ENCODE measurements at regions not wholly inside any gene's neighbourhood (a gene's known extent, or its start where the extent isn't known, plus 50 kb on each side); places are given as distances from the start of the nearest gene placed in this dataset.

DNA sequence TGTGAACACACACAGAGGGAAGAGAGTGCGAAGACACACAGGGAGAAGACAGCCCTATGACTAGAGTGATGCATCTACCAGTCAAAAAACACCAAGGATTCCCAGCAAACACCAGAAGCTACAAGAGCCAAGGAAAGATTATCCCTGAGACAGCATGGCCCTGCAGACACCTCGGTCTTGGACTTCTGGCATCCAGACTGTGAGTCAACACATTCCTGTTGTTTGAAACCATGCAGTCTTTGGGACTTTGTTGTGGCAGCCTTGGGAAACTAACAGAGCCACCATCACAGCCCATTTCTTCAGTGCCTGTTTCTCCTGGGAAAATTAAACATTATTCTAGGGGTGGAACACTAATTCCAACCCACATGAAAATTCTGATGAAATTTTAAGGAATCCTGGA lies 220.6 kb downstream of the GXYLT1 start:
- DNase-seq, result no peak

DNA sequence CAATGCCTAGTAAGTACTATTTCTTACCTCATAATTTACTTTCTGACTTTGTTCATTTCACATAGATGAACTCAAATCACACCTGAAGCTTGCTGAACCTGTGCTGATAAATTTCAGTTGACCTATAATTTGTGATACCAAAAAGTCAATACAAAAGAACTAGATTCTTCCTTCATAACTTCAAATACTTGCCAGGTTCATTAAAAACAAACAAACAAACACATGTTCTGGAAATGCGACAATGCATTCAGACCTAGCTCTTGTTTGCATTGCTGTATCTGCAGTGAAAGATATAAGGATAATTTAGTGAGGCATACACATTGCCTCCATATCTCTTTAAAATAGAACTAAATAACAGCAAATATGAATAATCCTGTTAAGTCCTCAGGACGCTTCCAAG lies 221.3 kb downstream of the GXYLT1 start:
- no peak for DNase-seq

DNA sequence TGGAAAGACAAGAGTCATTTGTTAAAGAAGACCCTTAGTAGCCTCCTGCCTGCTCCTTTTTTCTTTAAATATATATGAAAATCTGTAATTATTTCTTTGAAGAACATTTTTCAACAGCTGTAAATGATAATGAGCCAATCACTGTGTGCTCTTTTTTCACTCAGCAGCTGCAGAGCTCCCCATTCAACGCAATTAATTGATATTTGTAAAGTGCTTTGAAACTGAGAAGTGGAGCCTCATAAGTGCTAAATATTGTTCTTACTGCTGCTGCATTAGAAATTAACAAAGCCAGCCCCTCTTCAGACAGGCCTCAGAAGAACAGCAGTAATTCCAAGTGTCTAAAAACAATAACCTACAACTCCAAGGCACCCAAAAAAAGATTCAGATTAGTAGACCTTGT lies 224.3 kb downstream of the GXYLT1 start:
- peak; percentile 86 for DNase-seq

DNA sequence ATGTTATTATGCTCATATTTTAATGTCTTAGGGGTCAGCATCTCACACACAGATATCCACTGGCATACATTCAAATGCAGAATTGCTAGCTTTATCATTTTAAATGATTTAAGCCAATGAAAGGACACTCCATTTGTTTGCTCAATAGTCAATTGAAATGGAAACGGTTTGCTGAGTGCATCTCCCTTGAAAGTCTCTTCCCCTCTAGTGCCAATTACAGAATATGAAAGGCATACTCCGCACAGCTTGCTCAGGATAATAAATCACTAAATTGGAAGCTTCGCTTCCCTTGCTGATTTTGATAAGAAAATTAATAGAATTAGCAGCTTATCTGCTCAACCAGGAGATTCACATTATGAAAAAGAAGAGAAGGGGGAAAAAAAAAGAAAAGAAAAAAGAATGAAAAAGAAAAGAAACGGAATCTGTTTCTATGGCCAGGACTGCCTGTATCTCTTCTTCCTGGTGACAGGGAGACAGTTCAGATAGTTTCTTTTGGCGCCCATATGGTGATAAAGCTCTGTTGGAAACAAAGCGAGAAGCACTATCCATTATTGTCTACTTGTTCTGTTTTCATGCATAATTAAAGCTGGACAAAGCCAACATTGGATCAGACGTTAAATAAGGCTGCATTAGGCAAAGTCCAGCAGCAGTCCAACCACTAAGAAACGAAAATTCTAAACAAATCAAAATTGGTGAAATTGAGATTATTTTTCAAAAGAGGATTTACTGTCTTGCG lies 225.0 kb downstream of the GXYLT1 start:
- DNase-seq, result peak; percentile 86

DNA sequence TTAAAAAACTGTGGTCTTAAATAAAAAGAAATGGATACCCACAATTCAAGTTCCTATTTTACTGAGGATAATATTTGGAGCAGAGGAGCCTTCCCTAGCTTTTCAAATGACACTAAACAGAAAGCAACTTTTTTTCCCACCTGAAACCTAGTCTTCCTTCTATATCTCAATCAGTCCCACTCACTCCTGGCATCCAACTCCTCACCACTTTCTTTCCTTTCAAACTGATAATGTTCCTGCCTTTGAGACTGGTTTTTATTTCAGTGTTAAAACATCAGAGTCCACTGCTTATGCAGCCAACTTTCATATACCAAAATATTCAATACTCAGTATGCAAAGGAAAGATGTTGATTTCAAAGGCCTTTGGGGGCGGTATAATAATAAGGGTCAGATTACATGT lies 225.6 kb downstream of the GXYLT1 start:
- DNase-seq, result peak; percentile 82

DNA sequence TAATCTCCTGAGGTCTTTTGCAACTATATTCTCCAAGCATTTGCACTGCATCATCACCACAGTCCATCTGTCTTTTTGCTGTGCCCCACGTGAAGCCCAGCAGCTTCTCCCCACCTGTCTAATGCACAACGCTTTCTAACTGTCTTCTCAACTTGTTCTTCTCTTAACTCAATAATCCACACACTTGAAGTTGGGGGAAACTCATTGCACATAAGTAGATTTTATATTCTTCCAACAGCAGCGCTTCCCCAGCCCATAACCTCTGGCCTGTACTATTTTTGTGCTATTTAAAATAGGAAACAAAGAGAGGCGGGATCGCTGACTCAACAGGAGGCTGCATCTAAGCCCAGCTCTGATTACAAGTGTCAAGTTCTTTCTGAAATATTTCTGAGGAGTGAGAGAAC lies 226.7 kb downstream of the GXYLT1 start:
- DNase-seq, result peak; percentile 51

DNA sequence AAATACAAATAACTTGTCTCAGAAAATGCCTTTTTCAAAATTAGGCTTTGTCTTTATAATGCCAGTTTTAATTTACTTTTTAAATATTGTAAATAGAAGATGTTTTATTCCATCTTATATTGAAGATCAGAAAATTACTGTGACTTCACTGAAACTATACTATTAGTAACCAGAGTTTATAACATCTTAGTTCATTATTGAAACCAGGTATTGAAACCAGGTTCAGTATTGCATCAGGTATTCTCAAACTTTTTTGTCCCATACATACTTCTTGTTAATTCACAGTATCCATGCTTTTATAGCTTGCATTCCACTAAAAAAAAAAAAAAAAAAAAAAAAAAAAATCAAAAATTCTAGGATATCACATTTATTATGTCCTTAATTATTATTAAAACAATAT lies 227.5 kb downstream of the GXYLT1 start:
- no peak for DNase-seq

DNA sequence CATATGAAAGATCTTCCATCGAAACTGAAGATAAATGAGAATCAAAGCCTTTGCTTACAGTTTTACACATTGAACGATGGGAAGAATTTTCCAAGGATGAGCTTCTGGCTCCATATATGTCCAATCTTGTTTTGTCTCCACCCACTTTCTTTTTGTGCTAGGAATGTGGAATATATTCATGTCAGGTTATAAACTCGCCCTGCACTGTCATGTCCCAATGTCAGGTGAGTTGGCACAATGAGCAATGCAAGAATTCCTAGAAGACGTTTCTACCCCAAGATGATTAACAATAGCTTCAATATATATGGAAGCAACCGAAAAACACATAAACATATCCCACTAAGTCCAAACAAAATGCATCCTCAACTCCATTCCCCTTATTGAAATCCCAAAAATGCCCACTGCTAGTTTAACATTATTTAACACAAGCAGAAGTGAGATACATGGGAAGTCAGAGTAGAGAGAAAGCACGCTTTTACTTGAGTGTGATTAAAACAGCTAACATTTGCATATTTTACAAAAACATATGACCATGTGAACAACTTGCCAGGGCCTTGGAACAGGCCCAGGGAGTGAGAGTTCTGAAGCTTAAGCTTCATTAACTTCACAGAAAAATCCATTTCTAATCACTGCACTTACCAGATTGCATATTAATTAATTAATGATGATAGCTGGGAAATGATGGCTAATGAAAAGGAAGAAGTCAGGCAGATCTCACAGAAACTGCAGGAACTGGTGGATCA lies 233.9 kb downstream of the GXYLT1 start:
- DNase-seq, result no peak

DNA sequence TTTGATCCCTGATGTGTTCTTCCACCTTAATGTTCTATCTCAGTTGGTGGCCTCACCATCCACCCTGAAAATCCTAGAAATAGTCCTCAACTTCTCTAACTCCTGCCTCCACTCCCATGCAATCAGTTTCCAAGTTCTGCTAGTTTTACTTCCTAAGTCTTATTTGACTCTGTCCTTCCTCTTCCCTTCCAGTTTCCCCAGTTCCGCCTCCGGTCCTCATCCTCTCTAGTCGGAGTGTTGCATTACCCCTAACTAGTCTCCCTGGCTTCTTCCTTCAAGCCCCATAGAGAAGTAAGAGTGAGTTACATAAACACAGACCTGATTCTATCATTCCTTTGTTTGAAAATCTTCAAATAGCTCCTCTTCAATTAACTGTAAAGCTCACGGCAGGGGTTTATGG lies 236.5 kb downstream of the GXYLT1 start:
- no peak for DNase-seq

DNA sequence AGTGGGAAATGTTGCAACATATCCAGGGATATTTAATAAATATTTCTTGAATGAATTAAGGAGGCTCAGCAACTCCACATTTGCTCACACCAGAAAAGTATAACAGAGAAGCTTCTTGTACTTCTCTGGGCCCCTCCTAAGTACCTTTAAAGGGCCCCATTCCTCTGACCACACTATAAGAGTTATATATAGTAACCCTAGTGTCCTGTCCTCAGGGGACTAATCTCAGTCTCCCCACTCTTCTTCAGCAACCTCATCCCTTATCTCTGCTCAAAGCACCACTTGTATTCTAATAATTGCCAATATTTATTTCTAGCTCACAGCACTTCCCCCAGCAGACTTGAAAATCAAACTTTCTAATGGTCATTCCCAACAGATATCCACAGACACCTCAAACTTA lies 237.1 kb downstream of the GXYLT1 start:
- DNase-seq, result no peak

DNA sequence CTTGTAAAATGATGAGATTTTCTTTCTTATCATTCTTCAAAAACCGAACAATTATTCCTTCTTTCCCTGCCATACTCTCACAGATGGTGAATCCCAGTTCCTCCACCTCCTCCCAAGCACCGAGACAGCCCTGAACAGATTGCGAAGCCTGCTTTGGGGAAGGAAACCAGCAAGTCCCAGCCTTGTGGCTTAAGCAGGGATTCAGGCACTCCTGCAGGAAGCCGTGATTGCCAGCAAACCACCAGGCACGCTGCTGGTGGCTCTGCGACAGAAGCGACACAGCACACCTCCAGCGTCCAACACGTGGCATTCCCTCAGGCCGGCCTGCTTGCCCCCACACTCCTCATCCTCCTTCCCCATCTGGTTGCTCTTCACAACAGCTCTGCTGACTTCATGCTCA lies 237.7 kb downstream of the GXYLT1 start:
- no peak for DNase-seq

DNA sequence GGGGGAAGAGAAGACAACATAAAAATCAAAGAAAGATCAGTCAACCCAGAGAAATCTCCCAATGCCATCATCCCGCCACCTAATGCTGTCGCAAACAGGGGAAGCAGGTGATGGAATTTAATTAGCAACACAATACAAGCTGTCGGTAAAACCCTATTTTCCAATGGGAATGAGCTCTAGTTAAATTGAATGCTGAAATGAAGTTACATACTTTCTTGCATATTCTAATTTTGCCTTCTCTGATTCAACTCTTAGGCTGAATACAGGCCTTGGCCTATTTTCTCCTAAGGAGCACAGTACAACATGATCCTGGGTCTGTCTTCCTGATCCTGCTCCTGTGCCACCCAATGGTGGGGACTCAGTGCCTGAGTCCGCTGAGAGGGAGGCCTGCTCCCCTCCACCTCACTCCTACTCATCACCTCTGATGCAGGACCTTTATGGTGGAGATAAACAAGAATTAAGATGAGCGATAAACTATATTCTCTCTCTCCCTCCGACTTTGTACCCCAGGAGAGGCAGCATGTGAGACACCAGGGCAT lies 238.8 kb downstream of the GXYLT1 start:
- DNase-seq, result no peak

DNA sequence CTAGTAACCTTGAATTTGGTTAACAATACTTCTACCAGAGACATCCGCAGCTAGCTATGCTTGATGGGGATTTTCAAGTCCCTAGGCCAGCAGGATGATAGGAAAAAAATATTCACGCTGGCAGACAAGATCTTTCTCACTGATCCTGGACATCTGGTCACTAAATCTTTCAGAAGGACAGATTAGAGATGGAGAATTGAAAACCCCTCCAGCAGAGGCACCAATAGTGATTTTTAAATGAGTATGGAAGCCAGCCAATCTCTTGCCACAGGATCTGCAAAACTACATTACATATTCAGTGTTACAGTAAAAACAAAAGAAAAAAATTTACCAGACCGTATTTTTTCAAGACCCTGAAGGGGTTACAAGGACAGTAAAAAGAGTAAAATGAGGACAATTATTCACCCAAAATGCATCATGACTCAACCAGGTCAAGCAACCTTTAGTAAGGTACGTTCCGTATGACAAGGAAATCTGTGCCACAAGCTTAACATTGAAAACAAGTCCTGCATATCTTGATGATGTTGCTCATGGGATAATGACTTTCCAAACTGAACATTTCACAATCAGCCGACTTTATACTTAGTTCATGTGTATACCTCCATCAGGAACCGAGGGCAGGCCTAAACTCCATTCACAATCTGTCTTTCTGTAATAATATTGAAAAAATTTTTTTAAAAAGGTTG lies 239.5 kb downstream of the GXYLT1 start:
- no peak for DNase-seq

DNA sequence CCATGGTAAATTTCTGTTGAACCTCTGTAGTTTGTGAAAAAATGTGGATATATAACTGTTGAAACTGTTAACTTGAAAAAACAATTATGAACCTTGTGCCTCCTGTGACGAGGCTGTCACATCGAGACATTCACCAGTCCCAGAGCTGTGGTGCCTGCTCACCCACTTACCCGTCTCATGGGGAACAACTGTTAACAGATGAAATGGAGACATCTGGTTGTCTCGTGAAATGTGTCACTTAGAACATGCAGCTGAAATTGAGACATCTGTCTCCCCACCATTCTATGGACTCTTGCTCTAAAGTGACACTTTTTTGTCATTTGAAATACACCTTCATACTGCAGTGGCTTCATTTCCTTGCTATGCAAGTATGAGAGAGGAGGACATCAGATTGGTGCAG lies 240.6 kb downstream of the GXYLT1 start:
- no peak for DNase-seq

DNA sequence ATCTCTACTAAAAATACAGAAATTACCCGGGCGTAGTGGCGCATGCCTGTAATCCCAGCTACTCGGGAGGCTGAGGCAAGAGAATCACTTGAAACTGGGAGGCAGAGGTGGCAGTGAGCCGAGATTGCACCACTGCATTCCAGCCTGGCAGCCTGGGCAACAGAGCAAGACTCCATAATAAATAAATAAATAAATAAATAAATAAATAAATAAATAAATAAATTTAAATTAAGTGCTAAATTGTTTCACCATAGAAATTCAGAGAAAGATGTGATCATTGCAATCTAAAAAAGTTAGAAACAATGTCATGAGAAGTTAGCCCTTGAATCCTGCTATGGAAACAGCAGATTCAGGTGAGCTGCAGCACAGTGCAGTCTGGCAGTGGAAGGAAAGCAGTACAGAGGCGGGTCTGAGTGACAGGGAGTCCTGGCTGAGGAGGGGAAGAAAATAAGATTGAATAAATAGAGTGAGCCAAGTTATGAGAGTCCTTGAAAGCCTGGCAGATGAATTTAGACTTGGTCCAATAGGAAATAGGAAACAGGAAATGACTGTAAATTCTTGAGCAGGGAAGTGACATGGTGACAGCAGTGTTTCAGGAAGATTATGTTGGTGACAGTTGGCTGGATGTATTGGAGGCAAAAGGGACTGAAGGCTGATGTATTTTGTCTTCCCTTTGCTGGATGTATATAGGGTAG lies 241.5 kb downstream of the GXYLT1 start:
- DNase-seq, result no peak

DNA sequence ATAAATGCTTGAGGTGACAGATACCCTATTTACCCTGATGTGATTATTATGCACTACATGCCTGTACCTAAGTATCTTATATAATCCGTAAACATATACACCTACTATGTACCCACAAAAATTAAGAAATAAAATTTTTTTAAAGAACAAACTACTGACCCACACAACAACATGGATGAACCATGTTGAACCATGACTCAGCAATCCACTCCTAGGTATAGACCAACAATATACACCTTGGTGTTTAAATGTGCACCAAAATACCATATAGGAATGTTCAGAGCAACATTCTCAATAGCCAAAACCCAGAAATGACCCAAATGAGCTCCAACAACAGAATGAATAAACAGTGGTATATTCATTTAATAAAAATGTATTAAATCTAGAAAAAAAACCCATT lies 245.1 kb downstream of the GXYLT1 start:
- DNase-seq, result no peak

DNA sequence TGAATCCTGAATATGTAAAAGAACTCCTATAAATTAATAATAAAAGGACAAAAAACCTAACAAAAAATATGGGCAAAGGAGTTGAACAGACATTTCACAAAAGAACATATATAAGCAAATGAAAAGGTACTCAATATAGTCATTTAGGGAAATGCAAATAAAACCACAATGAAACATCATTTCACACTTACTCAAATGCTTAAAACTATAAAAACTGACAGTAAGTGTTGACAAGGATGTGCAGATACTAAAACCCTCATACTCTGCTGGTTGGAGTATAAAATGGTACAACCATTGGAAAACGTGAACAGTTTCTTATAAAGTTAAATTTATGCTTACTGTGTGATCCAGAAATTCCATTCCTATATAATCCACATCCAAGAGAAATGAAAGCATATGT lies 247.1 kb downstream of the GXYLT1 start:
- DNase-seq, result no peak

DNA sequence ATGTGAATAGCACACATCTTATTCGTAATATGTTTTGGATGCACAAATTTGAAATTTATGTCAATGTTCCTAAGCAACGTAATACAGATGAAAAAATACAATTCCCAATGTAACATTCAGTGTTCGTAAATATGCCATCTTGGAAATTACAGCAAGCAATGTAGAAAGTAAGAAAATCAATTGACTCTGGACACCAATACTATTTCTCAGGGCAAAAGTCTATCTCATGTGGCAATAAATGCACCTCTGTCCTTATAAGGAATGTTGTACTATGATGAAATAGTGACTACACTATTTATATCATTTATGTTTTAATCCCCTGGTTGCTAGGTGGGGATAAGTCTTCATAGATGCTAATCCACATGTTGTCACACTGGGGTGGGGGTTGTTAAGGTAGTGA lies 251.2 kb downstream of the GXYLT1 start:
- no peak for DNase-seq

DNA sequence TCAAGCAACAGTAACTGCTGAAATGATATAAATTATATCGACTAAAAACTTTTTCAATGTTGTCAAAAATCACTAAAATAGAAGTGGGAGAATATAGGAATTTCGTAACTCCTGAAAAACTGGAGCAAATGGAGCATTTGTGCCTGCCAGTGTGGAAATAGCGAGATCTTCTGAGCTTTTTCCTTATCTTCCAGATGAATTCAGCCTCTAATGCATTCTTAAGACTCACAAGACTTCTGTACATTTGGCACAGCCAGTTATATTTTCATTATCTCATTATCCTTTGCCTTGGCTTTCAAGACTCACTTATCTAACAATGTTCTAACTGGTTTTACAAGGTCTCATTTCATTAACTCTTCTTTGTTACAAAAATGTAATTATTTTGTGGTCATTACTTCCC lies 252.4 kb downstream of the GXYLT1 start:
- no peak for DNase-seq

DNA sequence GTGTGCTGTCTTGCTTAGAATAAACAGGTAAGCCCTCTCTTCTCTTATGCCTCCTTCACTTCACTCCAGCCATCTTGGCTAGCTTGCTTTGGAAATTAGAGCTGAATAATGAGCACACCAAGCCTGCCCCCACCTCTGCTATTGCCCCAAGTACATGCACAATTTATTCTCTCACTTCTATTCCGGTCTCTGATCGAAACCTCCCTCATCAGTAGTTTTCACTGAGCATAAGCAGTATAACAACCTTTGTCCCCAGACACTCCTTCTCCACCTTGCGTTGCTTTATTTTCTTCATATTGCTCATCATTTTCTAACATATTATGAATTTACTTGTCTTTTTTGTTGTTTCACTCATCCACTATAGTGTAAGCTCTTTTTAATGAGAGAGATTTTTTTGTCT lies 253.4 kb downstream of the GXYLT1 start:
- no peak for DNase-seq

DNA sequence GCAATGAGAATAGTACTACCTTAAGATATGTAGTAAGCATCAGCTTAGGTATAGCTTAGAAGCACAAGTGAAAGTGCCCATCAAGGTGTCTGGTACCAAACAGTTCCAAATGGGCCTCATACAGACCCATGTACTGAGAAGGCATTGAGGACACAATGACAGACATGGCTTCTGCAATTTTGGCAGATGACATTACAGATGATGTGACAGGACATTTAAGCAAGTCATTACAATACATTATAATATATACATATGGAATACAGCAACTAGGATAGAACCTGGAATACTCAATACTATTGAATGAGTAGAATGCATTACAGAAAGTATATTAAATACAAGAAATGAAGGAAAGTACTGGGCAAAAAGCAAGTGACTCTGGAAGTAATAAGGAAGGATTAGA lies 256.4 kb downstream of the GXYLT1 start:
- no peak for DNase-seq

DNA sequence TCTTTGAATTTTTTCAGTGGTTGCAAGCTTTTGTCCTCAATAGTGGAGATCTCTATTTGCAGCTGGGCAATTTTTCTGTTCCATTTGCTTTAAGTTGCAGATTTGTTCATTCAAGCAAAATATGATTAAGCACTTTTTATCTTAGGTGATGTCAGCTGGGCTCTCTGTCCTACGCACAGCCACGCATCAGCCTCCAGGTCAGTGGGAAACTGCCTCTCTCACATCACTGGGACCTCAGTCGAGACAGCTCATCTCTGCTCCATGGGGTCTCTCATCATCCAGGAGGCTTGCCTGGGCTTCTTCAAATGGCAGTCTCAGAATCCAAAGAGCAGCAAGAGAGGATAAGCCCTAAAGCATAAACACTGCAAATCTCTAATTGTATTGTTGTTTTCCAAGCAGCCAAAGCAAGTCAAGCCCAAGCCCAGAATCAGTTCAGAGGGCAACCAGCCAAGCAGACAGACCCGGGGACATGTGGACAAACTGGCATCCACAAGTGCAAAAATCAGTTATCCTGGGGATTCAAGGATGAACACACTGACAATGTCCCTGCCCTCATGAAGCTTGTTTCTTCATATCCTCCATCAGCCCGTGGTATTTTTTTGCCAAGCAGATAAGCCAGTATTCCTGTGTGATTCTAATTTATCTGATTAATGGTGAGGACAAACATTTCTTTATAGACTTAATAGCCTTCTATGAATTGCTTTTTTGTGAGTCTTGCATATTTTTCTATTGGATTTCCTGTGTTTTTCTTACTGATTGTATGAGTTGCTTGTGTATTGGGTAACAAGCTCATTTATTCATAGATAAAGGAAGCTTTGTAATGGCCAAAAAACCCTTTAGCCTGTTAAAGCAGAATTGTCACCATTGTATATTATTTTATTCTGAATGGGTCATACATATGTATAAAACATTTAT lies 262.5 kb downstream of the GXYLT1 start:
- no peak for DNase-seq

All from DMS79 treated with DMSO at 0.1 percent for 48 hours (cell line).